Uterus (tissue), 3 donors: ENCODE measurements at regions not wholly inside any gene's neighbourhood (a gene's known extent, or its start where the extent isn't known, plus 50 kb on each side); places are given as distances from the start of the nearest gene placed in this dataset.

Experiments used
- DNase-seq, 2 donors: peaks; one replicate each; pipeline ENCODE4 v3.0.0-alpha.2; 2019 to 2020
- H3K27ac ChIP-seq, 2 donors: fragments of 200-600 bp; sonication (generic); 1 replicate in 1 of 2; 2 replicates in 1 of 2; pipeline ENCODE4 v1.5.1; 2016 to 2018
- H3K27me3 ChIP-seq, 2 donors: fragments of 200-600 bp; sonication (generic); one replicate each; pipeline ENCODE4 v1.5.1; 2018 to 2019; ENCODE audit warnings: control low read depth in 1 of 2
- H3K36me3 ChIP-seq, 2 donors: fragments of 200-600 bp; sonication (generic); one replicate each; pipeline ENCODE4 v1.5.1; 2019; ENCODE audit warnings: control low read depth in 1 of 2
- H3K4me1 ChIP-seq, 2 donors: fragments of 200-600 bp; sonication (generic); one replicate each; pipeline ENCODE4 v1.5.1; 2018 to 2019; ENCODE audit warnings: control low read depth in 1 of 2
- H3K4me3 ChIP-seq, 2 donors: fragments of 200-600 bp; sonication (generic); 1 replicate in 1 of 2; 2 replicates in 1 of 2; pipeline ENCODE4 v1.5.1; 2018 to 2019; ENCODE audit warnings: mild to moderate bottlenecking in 1 of 2
- H3K9me3 ChIP-seq, 2 donors: fragments of 200-600 bp; sonication (generic); one replicate each; pipeline ENCODE4 v1.5.1; 2019; ENCODE audit warnings: control low read depth in 1 of 2
- POLR2A ChIP-seq, 2 donors: fragments of 450-650 bp; IDR thresholded peaks; one replicate each; pipeline ENCODE4 v1.6.1; 2016; ENCODE audit warnings: antibody characterized with exemption in 2 of 2, mild to moderate bottlenecking in 1 of 2, moderate library complexity in 1 of 2
- intact Hi-C: fragments of 100-400 bp; cut with DNase I; formaldehyde crosslinking; loops from one replicate; pipeline ENCODE4 v1.15.1; 2023; ENCODE audit warnings: low total_unique reads
- TF ChIP-seq, protein P1 (sequence below), 4 experiments: fragments of 200-600 bp in 2 of 4; fragments of 450-650 bp in 2 of 4; sonication (generic) in 2 of 4; IDR thresholded peaks; one replicate each; pipeline ENCODE4 v1.5.1; 2016 to 2019; ENCODE audit warnings: antibody characterized with exemption in 4 of 4, mild to moderate bottlenecking in 2 of 4, moderate library complexity in 1 of 4
- donor health status: DM: yes; HTN: yes; CAD: no.

DNA sequence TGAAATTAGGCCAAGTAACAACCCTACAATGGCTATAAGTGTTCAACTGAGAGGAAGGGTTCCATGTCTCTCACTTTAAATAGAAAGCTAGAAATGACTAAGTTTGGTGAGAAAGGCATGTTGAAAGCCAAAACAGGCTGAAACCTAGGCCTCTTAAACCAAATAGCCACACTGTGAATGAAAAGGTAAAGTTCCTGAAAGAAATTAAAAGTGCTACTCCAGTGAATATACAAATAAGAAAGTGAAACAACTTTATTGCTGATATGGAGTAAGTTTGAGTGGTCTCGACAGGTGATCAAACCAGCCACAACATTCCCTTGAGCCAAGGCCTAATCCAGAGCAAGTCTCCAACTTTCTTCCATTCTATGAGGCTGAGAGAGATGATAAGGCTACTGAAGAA, 209.6 kb downstream of the KLF12 start:
- Histone ChIP-seq H3K27me3 (no peaks in the 10 kb centered on the region), H3K36me3 (no peaks in the 10 kb centered on the region), H3K27ac (no peak overlapping the region), H3K4me1 (no peaks in the 10 kb centered on the region), H3K9me3 (no peaks in the 10 kb centered on the region), H3K4me3 (no peak overlapping the region)
- TF ChIP-seq, protein P1, sequence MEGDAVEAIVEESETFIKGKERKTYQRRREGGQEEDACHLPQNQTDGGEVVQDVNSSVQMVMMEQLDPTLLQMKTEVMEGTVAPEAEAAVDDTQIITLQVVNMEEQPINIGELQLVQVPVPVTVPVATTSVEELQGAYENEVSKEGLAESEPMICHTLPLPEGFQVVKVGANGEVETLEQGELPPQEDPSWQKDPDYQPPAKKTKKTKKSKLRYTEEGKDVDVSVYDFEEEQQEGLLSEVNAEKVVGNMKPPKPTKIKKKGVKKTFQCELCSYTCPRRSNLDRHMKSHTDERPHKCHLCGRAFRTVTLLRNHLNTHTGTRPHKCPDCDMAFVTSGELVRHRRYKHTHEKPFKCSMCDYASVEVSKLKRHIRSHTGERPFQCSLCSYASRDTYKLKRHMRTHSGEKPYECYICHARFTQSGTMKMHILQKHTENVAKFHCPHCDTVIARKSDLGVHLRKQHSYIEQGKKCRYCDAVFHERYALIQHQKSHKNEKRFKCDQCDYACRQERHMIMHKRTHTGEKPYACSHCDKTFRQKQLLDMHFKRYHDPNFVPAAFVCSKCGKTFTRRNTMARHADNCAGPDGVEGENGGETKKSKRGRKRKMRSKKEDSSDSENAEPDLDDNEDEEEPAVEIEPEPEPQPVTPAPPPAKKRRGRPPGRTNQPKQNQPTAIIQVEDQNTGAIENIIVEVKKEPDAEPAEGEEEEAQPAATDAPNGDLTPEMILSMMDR (IDR thresholded peaks at IDR 0.05), result no peak
- TF ChIP-seq POLR2A (IDR thresholded peaks at IDR 0.05), result no peak
- intact Hi-C loops, result no loop called here
- DNase-seq, result no peak

DNA sequence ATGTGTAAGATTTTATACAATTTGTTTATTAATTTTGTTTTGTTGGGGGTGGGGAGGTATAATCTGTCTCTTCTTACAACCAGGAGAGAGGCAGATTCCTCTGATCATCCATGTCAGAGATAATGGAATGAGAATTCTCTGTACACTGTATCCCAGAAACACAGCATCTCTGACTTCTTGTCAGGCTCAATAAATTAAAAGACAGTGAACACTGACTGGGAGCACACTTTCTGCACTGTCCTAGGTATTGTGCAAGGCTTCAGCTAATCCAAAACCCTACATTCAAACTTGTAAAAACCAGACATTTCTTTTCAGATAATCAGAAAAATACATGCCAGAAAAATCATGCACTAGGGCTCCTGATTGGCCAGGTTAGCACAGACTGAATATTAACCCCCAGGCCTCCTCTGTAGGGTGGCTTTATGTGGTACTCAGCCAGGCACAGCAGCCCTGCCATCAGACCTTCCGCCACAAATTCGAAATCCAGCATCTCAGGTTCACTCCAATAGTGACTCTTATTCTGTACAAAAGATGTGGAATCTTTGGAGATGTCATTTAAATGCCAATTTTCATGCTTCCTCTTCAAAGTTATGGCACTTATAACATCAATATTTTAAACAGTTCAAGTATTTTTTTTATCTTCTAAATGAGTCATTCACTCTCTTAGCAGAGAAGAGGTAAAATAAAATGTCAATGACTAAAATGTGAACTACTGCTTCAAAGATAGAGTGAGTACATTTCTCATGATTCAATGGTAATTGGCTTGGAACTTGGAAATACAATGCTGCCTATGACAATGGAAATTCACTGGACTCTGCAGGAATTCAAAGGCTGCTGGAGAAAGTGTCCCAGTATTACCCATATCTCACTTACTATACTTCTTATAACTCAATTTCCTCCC, 211.5 kb downstream of the KLF12 start:
- no peak overlapping the region for H3K27ac ChIP-seq
- no peak for DNase-seq
- no peak for TF ChIP-seq POLR2A (IDR thresholded peaks at IDR 0.05)
- TF ChIP-seq, protein P1 (IDR thresholded peaks at IDR 0.05), result no peak

GRCh38 chr13:73918691-73919090, 215.5 kb downstream of the KLF12 start:
- H3K27me3 ChIP-seq, result no peaks in the 10 kb centered on the region
- H3K4me1 ChIP-seq, result peaks cover 0 to 5% of the 10 kb centered on the region in 2 donors
- TF ChIP-seq, protein P1 (IDR thresholded peaks at IDR 0.05), result no peak
- TF ChIP-seq POLR2A (IDR thresholded peaks at IDR 0.05), result no peak
- no peak for DNase-seq
- intact Hi-C loops, result no loop called here
- H3K9me3 ChIP-seq, result no peaks in the 10 kb centered on the region
- no peak overlapping the region for H3K4me3 ChIP-seq
- no peaks in the 10 kb centered on the region for H3K36me3 ChIP-seq
- no peak overlapping the region for H3K27ac ChIP-seq

More for the DNA sequence above, 211.5 kb downstream of the KLF12 start:
- intact Hi-C loops, result no loop called here
- Histone ChIP-seq H3K27me3 (no peaks in the 10 kb centered on the region), H3K9me3 (no peaks in the 10 kb centered on the region), H3K4me3 (no peak overlapping the region), H3K4me1 (no peaks in the 10 kb centered on the region), H3K36me3 (no peaks in the 10 kb centered on the region)

GRCh38 chr13:73913751-73914518, 220.3 kb downstream of the KLF12 start:
- no peak overlapping the region for H3K4me3 ChIP-seq
- no peak for DNase-seq
- TF ChIP-seq, protein P1 (IDR thresholded peaks at IDR 0.05), result no peak
- TF ChIP-seq POLR2A (IDR thresholded peaks at IDR 0.05), result no peak
- no peaks in the 10 kb centered on the region for H3K9me3 ChIP-seq
- H3K36me3 ChIP-seq, result no peaks in the 10 kb centered on the region
- intact Hi-C loops, result no loop called here
- no peak overlapping the region for H3K27ac ChIP-seq
- H3K27me3 ChIP-seq, result no peaks in the 10 kb centered on the region
- H3K4me1 ChIP-seq, result peaks cover 0 to 7% of the 10 kb centered on the region in 2 donors
